HTERT RPE-1 (cell line): ENCODE measurements at regions not wholly inside any gene's neighbourhood (a gene's known extent, or its start where the extent isn't known, plus 50 kb on each side); places are given as distances from the start of the nearest gene placed in this dataset.
"Not testable (repeated sequence)": the region's sequence is repeated elsewhere in the genome, so short reads cannot be mapped to it uniquely, and the experiment has no call there.

Experiments used
- in situ Hi-C: fragments of 300-500 bp; cut with MboI; formaldehyde crosslinking; loops from 4 replicates; pipeline ENCODE4 v1.14.3; 2020; ENCODE audit warnings: low sequenced_read_pairs

DNA sequence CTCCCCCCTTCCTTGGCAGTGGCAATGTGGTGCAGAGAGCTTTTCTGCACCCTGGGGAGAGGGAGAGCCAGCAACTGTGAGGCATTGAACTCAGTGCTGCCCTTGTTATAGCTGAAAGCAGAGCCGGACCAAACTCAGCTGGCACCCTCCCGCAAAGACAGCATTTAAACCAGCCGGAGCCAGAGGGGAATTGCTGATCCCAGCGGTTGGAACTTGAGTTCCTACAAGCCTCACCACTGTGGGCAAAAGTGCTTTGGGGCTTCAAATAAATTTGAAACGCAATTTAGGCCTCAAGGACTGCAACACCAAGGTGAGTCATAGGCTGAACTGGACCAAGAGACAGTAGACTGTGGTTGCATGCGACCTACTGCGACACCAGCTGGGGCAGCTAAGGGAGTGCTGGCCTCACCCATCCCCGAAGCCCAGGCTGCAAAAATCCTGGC, 207.6 kb upstream of the CDKN2B start:
- in situ Hi-C loops, result no loop called here

DNA sequence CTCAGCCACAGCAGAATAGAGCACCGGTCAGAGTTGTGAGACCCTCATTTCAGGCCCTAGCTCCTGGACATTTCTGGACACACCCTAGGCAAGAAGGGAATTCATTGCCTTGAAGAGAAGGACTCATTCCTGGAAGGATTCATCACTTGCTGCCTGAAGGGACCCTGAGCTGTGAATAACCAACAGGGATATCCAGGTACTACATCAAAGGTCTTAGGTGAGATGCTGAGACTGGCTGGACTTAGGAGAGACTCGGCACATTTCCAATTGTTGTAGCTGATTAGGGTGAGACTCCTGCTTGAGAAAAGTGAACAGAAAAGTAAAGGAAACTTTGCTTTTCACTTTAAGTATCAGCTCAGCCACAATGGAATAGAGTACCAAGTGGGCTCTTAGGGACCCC, 208.1 kb upstream of the CDKN2B start:
- in situ Hi-C loops, result no loop called here

DNA sequence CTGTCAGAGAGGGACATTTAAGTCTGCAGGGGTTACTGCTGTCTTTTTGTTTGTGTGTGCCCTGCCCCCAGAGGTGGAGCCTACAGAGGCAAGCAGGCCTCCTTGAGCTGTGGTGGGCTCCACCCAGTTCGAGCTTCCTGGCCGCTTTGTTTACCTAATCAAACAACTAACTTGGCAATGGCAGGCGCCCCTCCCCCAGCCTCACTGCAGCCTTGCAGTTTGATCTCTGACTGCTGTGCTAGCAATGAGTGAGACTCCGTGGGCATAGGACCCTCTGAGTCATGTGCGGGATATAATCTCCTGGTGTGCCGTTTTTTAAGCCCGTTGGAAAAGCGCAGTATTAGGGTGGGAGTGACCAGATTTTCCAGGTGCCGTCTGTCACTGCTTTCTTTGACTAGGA, 216.8 kb upstream of the CDKN2B start:
- in situ Hi-C loops, result not testable (repeated sequence)

DNA sequence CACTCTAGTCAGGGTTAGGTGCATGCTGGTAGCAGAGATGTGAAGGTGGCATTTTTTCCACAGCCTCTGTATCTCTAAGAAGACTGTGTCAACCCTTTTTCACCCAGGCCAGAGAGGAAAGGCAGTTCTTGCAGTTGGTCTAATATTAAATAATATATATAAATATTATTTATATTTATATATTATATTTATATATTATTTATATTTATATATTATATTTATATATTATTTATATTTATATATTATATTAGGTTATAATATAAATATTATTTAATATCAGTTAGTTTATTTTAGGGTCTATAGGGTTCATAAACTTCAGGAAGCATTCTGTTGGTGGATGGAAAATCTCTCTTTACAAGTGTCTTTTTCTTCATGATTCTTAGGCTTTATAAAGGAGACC, 218.6 kb upstream of the DMRTA1 start:
- in situ Hi-C loops, result no loop called here

DNA sequence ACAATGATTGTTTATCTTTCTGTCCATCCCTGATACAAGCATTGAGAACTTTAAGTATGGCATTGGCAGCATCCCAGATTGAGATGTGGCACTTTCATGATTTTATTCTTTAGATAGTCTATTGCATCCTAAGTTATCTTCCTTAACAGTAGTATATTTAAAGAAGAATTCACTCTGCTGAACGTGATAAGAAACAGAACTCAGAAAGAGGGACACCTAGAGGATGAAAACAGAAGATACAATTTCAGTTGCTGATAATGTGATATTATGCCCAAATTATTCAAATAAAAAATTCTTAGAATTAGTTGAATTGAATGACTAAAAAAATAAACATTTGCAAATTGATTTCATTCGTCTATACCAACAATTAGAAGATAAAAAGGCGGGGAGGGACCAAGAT, 218.1 kb upstream of the DMRTA1 start:
- in situ Hi-C loops, result no loop called here

DNA sequence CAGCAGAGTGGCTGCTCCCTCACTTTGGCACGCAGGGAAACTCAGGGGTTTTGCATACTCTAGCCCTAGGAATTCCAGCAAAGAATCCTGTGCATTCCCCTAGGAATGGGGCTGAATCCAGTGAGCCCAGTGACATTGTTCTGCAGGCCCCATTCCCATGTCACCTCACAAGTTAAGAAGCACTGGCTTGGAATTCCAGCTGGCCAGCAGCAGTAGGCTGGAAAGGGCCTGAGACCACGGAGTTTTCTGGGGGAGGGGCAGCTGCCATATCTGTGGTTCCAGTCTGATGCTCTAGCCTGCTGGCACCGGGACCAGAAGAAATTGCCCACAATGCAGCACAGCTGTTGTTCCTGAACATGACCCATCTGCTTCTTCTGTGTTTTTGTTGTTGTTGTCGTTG, 217.6 kb upstream of the DMRTA1 start:
- in situ Hi-C loops, result no loop called here

DNA sequence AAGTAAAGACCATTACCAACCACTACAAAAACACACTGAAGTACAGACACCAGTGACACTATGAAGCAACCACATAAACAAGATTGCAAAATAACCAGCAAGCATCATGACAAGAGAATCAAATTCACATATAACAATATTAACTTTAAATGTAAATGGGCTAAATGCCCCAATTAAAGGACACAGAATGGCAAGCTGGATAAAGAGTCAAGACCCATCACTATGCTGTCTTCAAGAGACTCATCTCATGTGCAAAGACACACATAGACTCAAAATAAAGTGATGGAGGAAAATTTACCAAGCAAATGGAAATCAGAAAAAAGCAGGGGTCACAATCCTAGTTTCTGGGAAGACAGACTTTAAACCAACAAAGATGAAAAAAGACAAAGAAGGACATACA, 215.3 kb upstream of the DMRTA1 start:
- in situ Hi-C loops, result not testable (repeated sequence)

DNA sequence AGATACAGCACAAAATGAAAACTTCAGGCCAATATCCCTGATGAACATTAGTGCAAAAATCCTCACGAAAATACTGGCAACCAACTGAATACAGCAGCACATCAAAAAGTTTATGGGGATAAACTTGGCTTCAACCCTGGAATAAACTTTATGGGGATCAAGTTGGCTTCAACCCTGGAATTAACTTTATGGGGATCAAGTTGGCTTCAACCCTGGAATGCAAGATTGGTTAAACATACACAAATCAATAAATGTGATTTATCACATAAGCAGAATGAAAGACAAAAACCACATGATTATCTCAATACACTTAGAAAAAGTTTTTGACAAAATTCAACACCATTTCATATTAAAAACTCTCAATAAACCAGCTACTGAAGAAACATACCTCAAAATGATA, 213.7 kb upstream of the DMRTA1 start:
- in situ Hi-C loops, result no loop called here

DNA sequence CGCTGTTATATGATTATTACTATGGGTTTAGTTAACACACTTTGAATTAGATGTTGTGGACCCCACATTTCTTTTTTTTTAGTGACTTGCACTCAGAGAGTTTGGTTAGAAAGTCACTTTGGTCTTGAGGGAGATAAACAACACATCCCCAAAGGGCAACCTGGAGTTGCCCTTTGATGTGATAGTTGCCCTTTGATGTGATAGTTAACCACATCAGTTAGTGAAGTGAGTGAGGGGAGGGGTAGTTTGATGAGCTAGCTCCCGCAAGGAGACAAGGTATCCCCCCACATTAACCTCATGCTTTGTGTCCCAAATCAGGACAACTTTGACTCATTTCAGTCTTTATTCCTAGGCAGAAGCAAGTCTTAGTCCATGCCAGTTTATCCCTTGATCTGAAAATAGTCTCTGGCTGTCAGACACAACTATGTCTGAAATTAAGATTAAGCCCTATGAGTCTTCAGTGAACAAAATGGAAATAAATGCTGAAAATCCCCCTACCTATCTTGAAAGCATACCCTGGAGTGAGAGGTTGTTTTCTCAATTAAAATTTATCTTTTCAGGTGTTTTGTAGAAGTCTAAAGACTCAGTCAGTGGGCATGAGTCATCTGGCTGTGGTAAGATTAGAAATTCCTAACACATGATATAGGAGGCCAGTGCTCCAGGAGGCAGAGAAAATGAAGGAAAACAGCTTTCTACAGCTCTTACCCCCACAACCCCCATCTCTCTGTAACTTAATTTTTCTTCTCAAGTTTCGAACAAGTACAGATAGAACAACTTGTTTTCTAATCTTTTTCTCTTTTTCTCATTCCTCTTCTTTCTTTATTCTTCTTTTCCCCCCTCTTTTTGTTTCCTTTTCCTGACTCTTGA, 208.9 kb upstream of the DMRTA1 start:
- in situ Hi-C loops, result no loop called here

DNA sequence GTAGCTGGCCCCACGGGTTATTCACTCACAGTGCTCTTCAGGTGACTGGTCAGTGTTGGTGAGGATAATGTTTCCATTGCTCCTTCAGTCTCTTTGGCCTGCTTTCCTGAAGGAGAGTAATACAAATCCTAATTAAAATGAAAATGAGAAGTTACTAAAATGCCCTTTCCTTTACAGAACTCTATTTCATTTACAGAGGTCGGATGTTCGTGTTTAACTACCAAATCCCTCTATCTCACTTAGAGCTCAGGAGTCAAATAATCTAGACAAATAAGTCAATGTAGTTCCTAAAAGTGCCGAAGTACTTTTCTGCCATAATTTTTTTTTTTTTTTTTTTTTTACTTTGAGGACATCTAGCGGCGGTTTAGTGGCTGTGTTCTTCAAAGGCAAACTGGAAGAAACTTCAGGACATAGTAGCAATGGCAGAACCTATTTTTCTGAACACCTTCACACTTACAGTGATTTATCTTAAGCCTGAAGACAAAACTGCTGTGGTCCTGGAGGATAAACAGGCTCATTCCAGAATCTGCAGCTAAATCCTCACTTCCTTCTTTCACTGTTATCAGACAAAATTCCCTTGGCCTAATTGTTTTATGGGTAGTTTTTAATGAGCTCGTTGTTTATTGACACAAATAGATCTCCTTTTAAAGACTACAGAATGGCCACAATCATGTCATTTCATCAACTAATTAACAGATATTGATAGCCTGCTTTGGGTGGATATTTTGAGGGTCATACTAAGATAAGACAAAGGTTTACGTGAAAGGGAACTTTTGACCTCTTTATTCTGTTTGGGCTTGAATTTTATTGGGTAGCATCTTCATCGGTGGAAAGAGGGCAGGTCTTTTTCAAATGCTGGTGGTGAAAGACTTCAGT, 207.6 kb upstream of the DMRTA1 start:
- in situ Hi-C loops, result no loop called here

DNA sequence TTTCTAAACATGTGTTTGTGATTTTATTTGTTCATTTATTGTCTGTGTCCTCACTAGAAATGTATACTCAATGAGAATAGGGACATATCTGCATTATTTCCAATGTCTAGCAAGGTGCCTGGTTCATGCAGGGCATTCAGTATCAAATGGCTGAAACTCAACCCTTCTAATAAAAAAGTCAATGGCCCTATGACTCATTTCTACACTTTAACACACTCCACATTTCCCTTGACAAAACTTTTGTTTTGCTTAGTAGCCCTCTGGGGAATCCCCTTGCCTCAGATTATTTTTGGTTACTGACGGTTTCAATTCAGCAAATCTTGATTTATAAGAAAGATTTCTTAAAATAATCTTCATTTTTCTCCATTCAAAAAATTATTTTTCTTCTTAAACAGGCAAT, 206.0 kb upstream of the DMRTA1 start:
- in situ Hi-C loops, result no loop called here

DNA sequence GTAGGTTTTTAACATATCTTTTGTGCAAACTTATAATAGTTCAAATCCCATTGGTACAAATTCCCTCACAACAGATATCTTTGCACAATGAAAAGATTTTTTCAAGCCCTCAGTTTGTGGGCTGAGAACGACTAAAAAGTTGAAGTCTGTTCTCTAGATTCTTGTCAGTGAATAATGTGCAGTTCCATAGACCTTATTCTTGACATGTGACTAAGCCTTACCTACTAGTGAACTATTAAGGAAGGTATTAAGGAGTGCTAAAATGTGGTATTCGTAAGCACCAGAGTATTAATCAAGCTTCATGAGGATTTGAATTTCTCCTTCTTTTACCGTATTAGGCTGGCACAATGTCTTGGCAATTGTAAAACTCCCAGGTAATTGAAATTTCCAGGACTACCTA, 205.6 kb upstream of the DMRTA1 start:
- in situ Hi-C loops, result no loop called here

DNA sequence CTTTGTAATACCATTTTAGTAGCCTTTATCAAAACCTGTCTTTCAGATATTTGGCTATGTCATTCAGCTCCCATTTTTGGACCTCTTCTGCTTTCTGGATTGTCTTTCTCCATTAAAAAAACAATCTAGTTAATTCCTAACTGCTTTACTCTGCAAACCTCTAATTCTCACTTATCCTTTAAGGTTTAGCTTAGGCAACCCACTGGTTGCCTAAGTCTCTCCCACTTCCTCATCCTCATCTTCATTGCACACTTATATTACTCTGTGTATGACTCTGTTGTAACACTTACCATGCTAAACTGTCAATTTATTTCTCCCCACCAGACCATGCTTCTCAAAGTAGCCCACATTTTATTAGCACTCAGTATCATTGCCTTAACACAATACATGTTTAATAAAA, 205.0 kb upstream of the DMRTA1 start:
- in situ Hi-C loops, result no loop called here

DNA sequence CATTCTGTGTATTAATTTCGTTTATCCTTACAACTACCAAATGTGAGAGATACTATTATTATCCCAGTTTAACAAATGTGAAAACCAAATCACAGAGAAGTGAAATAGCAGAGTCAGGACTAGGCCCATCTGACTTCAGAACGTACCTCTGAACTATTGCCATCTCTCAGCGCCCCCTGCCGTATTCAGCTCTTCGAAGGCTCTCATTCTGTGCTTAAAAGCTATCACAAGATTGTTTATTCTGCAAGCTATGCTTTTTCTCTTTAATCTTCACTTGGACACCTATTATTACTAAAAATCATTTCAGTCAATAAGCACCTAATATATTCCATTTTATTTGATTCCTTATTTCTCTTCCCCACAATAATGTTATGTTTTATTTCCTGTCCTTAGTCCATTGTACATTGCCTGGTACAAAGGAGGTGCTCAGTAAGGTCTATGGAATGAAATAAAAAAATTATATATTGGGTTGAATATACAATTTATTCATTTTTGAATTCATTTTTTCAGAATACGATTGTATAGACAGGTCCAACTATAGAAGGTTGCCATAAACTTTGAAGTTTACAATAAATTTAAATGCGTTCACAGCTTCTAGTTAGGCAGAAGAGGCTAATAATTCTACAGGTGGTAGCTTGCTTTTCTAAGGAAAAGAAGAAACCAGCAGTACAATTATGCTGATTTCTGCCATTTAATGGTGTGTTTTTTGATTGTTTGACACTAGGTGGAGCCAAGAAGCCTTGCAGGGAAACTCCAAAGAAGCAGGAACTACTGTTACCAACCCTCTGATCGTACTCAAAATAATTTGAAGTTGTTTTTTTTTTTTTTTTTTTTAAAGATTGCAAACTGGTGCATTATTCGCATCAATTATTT, 202.2 kb upstream of the DMRTA1 start:
- in situ Hi-C loops, result no loop called here

DNA sequence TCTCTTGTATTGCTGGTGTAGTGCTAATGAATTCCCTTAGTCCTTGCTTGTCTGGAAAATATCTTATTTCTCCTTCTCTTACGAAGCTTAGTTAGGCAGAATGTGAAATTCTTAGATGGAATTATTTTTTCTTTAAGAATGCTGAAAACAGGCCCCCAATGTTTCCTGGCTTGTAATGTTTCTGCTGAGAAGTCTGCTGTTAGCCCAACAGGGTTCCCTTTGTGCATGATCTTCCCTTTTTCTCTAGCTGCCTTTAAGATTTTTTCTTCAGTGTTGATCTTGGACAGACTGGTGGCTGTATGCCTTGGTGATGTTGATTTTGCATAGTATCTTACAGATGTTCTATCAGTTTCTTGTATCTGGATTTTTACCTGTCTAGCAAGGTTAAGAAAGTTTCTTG, 191.3 kb upstream of the DMRTA1 start:
- in situ Hi-C loops, result no loop called here

DNA sequence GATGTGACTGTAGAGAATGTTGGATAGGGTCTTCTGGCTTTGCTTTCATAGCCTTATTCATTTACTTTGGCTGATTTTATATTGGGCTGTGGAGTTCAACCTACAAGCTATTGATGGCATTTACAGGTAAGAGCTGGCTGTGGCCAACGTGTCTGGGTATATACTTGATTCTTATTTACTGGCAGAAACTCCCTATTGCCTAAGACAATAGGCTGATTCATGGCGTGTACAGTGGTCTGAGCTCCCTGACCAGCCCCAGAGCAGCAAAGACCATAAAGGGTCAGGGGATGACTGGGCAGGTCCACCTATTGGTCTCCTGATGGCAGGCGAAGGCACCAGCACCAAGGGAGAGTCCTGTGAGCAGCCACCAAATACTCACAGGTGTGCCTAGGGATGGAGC, 190.2 kb upstream of the DMRTA1 start:
- in situ Hi-C loops, result no loop called here

DNA sequence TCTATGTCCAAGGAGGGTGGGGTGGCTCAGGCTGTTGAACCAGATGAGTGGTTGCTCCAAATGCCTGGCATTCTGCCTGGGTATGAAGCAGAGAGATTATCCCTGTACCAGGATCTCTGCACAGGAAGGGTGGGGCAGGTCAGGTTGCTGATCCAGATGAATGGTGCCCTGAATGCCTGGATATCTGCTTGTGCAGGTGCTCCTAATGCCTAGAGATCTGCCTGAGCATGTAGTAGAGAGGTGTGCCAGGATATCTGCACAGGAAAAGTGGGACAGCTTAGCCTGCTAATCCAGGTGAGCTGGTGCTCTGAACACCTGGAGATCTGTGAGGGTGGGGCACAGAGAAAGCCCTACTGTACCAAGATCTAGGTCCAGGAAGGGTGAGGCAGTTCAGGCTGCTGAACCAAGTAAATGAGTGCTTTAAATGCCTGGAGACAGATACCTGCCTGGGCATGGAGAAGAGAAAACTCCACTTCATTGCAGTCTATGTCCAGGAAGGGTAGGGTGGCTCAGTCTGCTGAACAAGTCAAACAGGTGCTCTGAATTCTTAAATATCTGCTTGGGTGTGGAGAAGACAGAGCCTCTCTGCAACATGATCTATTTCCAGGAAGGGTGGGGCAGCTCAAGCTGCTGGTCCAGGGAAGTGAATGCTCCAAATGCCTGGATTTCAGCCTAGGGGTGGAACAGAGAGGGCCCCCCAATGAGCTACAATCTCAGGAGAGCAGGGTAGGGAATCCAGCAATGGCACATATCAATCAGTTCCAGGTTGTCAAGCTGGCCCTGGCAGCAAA, 189.4 kb upstream of the DMRTA1 start:
- in situ Hi-C loops, result no loop called here

DNA sequence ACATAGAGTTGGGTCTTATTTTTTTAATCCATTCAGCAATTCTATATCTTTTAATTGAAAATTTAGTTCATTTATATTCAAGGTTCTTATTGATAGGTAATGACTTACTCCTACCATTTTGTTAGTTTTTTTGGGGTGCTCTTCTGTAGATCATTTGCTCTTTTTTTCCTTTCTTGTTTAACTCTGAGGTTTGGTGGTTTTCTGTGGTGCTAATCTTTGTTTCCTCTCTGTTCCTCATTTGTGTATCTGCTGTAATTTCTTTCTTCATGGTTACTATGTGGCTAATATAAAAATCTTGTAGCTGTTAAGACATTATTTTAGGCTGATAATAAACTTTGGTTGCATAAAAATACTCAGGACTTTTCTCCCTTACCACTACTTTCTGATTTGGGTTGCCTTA, 181.6 kb upstream of the DMRTA1 start:
- in situ Hi-C loops, result no loop called here

DNA sequence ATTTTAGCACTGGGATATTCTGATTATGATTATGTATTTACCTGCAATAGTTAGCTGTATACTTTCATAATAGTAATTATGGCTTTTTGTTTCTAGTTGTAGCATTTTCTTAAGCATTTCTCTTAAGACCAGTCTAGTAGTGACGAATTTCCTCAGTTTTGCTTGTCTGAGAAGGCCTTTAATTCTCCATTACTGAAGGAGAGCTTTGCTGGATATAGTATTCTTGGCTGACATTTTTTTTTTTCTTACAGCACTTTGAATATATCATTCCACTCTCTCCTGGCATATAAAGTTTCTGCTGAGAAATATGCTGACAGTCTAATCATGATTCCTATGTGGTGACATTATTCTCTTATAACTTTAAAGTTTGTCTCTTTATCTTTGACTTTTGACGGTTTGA, 181.1 kb upstream of the DMRTA1 start:
- in situ Hi-C loops, result no loop called here

DNA sequence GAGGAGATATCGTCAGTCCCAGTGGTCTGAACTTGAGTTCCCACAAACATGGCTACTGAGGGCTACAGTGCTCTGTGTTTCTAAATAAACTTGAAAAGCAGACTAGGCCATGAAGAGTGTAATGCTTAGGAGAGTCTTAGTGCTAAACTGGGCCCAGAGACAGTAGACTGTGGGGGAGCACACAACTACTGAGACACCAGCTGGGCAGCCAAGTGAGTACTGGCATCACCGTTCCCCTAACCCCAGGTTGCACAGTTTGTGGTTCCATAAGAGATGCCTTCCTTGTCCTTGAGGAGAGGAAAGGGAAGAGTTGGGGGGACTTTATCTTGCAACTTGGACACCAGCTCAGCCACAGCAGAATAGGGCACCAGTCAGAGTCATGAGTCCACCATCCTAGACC, 172.1 kb upstream of the DMRTA1 start:
- in situ Hi-C loops, result no loop called here
